Stimulated activated CD4-positive, alpha-beta T cell treated with anti-CD3 and anti-CD28 coated beads, Interleukin-4, amount 100 ng/mL, for 24 hours (primary cell): ENCODE measurements at regions not wholly inside any gene's neighbourhood (a gene's known extent, or its start where the extent isn't known, plus 50 kb on each side); places are given as distances from the start of the nearest gene placed in this dataset.

Experiments
- DNase-seq: peaks from one replicate; pipeline ENCODE4 v3.0.0-alpha.2; 2020

GRCh38 chr2:176747506-176747905 lies 465.1 kb upstream of the HNRNPA3 start:
- no peak for DNase-seq

DNA sequence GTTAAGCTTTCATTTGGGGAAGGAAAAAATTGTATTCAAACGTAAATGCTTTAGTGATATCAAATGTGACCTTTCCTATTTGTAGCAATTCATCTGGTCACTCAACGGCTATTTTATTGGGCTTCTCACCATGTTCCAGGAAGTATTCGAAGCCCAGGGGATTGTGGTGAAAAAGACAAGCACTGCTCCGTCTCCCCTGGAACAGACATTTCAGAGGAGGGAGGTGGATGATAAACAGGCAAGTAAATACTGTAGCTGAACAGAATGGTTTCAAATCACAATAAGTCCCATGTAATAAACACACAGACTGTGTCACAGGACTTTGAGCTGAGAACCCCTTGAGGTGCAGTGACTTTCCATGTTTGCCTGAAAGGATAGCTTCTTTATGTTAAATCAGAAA lies 464.7 kb upstream of the HNRNPA3 start:
- DNase-seq, result no peak

- no peak for DNase-seq
Measured at GRCh38 chr2:176748662-176749061, 463.9 kb upstream of the HNRNPA3 start.

- no peak for DNase-seq
Measured at GRCh38 chr2:176751314-176752227, 461.0 kb upstream of the HNRNPA3 start.

GRCh38 chr2:176752295-176752694 lies 460.3 kb upstream of the HNRNPA3 start:
- no peak for DNase-seq

DNA sequence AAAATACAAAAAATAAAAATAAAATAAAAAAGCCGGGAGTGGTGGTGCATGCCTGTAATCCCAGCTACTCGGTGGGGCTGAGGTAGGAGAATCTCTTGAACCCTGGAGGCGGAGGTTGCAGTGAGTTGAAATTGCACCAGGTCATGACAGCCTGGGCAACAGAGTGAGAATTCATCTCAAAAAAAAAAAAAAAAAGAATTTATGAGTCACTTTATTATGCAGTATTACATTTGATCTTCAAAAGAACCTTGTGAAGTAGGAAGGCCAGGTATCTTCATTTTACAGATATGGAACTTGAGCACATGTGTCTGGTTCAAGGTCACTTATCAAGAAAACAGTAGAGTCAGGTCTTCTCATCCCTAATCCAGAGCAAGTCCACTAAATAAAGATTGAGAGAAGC lies 459.4 kb upstream of the HNRNPA3 start:
- DNase-seq, result no peak

GRCh38 chr2:176753752-176754474 lies 458.7 kb upstream of the HNRNPA3 start:
- DNase-seq, result no peak

DNA sequence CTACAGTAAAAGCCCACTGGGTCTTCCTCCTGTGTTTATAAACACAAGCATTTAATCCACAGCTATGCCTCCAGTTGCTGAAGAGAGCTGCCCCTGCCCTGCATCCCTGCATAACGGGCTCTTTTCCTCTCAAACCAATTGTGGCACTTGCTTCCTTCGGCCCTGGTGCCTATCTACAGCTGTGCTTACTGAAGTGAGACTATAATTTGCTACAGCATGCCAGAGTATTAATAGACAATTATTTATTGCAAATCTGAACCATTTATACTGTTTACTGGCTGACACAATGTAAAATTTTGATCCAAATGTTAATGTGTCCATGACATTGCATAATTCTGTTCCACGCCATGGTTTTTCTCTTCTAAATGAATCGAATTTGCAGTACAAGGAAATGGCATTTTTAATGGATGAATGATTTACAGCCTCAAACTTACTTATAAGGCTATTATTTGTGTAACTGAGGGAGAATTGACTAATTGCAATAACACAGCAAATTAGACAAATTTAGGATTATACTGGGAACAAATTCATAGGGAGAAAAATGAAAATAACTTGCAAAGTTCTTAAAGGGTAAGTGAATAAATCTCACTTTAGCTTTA lies 457.0 kb upstream of the HNRNPA3 start:
- DNase-seq, result no peak

GRCh38 chr2:176758426-176758825 lies 454.2 kb upstream of the HNRNPA3 start:
- no peak for DNase-seq

DNA sequence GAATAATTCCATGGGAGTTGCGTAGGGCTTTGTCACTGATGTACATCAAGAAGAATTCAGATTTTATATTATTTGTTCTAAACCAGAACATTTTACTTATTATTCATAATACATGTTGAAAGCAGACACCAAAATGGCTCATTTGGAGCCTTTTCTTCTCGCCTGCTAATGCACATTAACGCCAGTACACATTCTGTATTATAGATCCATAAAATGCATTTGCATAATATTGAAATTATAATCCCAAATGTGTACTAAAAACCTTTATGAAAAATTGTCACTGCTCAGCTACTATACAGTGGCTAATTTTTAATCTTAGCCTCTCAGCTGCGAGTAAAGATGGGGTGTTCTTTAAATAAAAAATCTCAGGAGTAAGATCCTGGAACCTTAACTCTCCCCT lies 452.2 kb upstream of the HNRNPA3 start:
- no peak for DNase-seq

DNA sequence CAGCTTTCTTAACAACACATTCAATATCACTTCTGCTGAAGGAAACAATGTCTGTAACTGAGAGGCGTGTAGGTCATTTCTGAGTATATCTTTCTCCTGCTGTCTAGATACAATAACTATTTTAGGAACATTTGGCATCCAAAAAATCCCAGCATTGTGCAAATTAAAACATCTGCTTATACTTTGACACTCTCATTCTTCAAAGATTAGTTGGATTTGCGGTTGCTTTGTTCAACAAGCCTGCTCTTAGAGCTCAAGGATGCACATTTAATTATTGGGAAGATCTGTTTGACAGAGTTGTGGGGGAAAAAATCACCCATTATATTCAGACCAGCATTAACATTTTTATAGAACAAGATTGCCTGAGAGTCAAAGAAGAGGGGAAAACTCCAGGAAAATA lies 449.5 kb upstream of the HNRNPA3 start:
- DNase-seq, result no peak

- no peak for DNase-seq
Measured at GRCh38 chr2:176763851-176764404, 448.7 kb upstream of the HNRNPA3 start.

GRCh38 chr2:176764921-176765320 lies 447.7 kb upstream of the HNRNPA3 start:
- no peak for DNase-seq

DNA sequence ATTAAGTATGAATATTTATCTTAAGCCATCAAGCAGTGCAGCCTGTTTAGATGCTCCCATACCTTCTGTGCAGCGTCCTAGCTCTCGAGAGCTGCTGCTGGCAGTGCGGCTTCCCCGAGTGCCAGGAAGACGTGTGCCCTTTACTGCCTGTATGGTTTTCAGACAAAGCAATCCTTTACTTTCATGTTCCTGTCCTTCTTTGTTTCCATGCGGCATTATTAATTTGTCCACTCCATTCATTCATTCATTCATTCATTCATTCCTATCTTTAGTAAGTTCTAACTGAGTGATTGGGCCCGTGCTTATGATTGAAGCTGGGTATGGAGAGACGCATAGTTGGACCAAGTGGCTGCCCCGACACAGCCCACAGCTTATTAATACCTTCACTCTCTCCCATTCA lies 446.6 kb upstream of the HNRNPA3 start:
- DNase-seq, result no peak

DNA sequence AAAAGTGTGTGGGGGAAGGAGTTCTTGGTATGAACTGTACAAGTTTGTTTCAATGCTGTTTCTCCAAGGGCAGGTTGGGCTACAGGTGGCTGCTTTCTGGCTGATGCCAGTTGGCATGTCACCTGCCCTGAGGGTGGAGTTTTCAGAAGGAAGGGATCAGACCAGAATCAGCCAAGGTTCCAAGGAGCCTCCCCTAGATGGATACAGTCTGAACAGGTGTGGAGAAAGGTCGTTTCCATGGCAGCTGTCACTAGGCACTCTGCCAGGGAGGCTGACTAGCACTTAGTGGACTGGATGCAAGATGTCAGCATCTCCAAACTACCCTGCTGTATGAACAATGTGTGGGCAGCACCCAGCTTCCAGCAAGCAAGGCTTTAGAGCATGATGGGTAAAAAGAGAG lies 444.4 kb upstream of the HNRNPA3 start:
- no peak for DNase-seq

GRCh38 chr2:176769021-176769420 lies 443.6 kb upstream of the HNRNPA3 start:
- no peak for DNase-seq

- DNase-seq, result no peak
Measured at GRCh38 chr2:176769499-176770370, 442.9 kb upstream of the HNRNPA3 start.

GRCh38 chr2:176772816-176773215 lies 439.8 kb upstream of the HNRNPA3 start:
- no peak for DNase-seq

- no peak for DNase-seq
Measured at GRCh38 chr2:176774766-176775451, 437.7 kb upstream of the HNRNPA3 start.

- DNase-seq, result no peak
Measured at GRCh38 chr2:176777262-176777661, 435.3 kb upstream of the HNRNPA3 start.

DNA sequence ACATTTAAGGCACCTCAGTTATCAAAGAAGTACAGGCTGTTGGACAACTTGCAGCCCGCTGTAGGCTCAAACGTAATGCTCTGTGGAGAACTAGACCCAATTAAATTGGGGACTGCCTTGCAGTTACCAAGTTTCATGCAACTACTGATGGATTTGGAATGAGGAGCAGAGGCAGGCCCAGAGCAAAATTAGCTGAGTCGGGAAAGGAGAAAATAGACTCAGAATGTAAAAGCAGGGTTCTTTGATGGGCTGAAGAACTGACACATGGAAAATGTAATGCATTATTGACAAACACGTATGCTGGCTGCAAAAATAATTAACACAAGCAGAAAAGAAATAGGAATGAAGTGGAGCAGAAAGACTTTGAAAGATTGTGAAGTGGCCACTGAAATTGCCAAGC lies 432.7 kb upstream of the HNRNPA3 start:
- DNase-seq, result no peak

GRCh38 chr2:176780348-176780747 lies 432.2 kb upstream of the HNRNPA3 start:
- DNase-seq, result no peak
